Dermis microvascular lymphatic vessel endothelial cell (primary cell): ENCODE measurements at regions not wholly inside any gene's neighbourhood (a gene's known extent, or its start where the extent isn't known, plus 50 kb on each side); places are given as distances from the start of the nearest gene placed in this dataset.

Source experiments
- DNase-seq, 2 donors: peaks; one replicate each; pipeline versions ENCODE4 v3.0.0 to v3.0.0-alpha.2; 2010; ENCODE audit warnings: low read depth in 2 of 2

DNA sequence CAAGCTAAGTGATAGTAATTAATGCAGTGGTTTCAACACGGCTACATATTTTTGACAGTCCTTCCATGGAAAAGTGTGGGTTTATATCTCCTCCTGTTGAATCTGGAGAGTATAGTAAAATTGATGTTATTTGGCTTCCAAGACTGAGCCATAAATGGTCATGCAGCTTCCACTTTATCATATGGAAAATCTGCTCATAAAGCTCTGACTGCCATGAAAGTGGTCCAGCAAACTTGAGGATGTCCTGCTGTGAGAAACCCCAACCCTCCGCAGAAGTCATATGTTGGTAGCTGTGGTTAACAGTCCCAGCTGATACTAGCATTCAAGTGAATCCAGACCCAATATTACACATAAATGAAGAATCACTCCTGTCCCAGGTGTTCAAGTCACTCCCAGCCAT is 378.3 kb downstream of the KCTD16 start:
- no peak for DNase-seq

DNA sequence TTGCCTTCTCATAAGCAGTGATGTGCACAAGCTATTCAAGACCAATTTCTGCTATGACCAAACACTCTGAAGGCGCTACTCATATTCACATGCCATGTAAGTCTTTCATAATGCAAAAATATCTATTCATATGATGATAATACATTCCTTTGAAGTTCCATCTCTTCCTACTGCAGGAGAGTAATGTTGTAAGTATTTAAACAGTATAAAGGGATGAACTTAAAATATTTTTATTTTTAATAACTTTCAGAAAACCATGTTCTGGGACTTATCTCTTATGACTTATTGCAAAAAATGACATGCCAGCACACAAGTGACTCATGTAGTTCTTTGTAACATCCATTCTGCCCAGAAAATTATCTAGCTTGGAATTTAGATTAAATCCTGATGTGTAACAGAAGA is 376.4 kb downstream of the KCTD16 start:
- DNase-seq: no peak

DNA sequence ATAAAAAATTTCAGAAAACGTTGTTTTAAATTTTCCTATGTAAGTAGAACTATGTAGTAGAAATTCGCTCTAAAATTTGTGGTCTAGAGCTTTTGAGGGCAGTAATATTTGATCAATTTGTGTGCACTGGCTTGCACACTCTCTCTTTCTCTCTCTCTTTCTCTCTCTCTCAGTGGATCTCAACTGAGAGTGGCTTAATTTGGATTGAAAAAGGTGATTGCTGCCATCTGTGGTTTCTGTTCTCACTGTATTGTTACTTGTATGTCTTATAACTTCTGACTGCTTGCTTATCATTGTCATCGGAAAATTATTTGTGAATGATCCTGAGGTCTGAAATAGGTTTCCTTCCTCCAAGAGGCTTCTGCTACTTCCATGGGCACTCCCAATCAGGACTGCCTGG is 368.2 kb downstream of the KCTD16 start:
- no peak for DNase-seq
